NCI-H2029 treated with DMSO at 0.1 percent for 48 hours (cell line): ENCODE measurements at regions not wholly inside any gene's neighbourhood (a gene's known extent, or its start where the extent isn't known, plus 50 kb on each side); places are given as distances from the start of the nearest gene placed in this dataset.

Source experiments
- DNase-seq: peaks from one replicate; lab custom pipeline; 2025; lab: John Stamatoyannopoulos, UW

- no peak for DNase-seq
Measured at GRCh38 chr11:119547511-119547910, 124.5 kb upstream of the THY1 start.

- DNase-seq = no peak
Measured at GRCh38 chr11:119545978-119546915, 123.3 kb upstream of the THY1 start.

DNA sequence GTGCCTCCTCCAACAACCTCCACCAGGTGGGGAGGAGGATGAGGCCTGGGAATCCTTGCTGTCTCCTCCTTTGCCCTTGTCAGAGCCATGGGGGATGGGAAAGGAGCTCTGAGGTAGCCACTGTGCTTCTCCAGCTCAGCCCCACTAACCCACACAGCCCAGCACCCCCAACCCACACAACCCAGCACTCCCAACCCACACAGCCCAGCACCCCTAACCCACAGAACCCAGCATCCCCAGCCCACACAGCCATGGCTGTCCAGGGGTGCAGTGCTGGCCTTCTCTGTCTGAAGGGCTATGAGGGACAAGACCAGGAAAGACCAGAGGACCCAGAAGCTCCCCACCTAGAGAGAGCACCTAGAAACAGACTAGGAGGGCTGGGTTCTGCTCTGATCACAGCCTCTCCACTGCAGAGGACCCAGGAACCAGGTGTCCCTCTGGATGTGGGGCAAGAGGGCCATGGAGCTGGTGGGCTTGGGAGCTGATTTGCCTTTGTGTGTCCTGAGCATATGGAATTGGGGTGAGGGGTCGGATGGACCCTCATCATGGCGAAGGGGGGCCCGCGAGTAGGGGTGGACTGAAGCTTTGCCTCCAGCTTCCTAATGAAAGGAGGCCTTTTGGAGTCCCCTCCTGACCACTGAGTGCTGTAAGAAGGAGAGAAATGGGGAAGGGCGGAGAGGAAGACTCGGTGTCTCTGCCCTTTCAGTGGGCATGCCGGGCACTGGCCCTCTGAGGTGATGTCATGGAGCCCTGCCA, 117.6 kb upstream of the THY1 start:
- DNase-seq = no peak

DNA sequence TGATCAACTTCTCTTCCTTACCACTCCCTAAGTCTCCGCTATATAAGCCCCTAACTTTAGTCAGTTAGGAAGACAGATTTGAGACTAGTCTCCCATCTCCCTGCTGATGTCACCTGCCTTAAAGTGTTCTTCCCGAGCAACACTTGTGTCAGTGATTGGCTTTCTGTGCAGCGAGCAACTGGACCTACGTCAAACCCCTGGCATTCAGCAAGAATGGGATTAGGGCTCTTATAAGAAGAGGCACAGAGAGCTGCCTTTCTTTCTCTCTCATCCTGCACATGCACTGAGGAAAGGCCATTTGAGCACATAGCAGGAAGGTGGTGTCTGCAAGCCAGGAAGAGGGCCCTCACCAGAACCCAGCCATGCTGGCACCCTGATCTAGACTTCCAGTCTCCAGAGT, 116.6 kb upstream of the THY1 start:
- no peak for DNase-seq

DNA sequence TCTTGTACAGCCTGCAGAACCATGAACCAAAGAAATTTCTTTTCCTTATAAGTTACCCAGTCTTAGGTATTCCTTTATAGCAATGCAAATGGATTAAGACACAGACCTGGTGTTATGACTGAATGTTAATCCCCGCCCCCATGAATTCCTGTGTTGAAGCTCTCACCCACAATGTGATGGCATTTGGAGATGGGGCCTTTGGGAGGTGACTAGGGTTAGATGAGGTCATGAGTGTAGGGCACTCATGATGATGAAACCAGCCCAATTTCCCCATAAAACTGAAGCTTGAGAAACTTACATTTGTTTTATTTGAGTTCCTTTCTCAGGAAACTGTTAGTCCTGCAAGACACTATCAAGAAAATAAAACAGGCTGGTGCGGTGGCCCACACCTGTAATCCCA, 115.8 kb upstream of the THY1 start:
- no peak for DNase-seq

DNA sequence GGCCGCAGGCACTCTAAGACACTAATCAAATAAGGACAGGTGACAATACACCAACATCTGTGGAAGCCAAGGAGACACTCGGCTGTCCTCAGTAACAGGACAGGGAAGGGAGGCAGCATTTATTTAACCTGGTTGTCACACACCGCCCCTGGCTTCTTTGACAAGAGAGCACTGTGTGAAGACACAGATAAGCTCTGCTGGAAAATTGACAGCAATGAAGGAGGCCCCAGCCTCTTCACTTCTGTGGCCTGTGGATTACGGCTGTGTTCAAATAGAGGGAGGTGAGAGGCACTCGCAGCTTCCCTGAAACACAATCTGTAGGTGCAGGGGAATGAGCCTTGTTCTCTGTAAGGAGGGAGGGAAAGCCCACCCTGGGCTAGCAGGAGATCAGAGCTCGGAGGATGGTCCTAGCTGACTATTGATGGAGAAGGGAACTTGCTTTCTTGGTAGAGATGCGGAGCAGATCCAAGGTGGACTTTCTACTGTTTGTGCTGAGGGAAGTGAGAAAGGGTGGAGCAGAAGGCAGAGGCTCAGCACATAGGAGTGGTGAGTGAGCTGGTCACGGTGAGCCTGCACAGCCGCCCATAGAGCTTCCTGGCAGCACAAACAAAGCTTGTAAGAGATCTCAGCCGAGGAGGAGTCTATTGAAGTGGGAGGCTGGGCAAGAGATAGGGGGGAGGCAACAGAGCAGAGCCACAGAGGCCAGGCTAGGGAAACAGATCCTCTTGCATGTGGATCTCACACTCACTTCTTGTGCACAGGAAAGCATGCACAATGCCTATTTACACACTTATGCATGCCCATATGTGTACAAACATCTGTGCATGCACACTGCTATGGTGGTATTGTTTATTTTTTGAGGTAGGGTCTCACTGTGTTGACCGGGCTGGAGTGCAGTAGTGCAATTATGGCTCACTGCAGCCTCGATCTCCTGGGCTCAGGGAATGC, 114.6 kb upstream of the THY1 start:
- DNase-seq = peak; percentile 30

DNA sequence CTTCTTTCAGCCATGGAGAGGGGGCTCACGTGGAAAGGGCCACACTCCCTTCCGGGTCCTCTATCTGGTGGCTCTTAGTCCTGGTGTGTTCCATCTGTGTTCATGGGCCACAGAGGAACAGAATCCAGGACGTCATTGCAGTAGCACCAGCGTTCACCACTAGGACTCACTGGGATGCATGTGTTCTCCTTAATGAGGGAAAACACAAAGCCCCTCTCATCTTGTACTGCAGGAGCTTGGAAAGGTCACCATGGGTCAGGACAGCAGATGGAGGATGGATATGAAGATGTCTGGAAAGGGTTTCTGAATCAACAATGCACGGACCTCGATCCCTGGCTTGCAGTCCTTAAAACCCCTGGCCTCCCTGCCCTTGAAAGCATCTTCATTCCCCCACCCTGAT, 113.8 kb upstream of the THY1 start:
- no peak for DNase-seq

DNA sequence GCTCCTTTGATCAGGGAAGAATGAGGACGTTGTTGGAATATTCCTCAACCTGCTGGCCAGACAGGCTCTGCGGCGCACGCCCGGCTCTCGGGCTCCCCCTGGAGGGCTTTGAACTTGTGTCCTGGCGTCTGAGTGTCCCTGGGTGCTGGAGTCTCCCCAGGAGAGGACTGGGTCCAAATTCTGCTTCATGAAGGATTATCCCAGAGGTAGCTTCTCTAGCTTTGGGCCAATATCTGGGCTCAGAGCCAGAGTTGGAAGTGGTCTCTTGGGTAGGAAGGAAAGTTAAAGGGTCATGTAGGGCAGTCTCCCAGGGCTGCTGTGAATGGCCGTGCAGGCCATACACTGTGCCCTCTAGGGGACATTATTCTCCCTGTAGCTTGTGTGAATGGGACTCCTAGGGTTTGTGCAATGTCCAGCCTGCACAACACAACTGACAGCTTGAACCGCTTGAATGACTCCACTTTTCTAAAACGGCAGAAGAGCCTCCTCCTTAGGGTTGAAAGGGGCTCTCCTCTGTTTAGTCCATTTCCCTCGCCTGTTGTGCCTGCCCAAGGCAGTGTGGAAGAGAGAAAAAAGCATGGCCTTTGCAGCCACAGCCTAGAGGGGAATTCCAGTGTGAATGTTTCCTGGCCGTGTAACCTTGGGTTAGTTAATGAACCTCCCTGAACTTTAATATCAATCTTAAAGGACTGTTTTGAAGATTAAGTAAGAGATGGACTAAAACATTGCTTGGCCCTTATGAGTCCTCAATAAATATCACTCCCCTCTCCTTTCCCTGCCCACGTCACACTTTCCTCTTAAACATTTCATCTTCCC, 111.2 kb upstream of the THY1 start:
- peak; percentile 57 for DNase-seq

DNA sequence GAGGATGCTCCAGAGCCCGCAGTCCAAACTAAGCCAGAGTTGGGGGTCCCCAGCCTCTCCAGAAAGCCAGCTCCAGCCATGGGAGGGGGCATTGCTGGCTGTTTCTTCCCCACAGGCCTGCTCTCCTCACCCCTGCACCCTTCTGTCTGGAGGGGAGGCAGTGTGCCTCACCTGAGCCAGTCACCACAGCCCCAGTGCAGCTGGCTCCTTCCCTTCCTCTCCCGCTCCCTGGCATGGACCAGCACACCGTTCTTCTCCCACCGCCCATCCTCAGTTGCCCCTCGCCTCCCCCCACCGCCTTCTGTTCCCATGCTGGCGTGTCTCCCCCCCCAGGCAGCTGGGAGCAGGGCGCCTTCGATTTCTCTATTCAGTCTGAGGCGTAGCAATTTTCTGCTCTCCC, 110.5 kb upstream of the THY1 start:
- no peak for DNase-seq

GRCh38 chr11:119532551-119532950, 109.6 kb upstream of the THY1 start:
- no peak for DNase-seq

DNA sequence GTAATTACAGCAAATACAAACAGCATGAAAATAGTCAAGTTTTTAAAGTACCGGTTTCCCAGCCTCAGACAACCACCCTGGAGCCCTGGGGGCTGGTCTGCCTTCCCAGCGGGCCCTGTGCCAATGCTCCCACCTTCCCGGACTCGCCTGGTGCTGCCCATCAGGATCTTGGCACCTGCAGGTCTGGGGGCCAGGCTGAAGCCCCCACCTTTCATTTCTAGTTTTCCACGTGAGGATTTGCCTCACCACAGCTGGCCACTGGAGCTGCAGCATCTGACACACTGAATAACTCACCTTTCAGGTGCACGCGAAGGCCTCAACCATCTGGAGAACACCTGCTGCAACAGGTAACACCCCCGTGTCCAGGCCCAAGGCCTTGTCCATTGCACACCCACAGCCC, 108.7 kb upstream of the THY1 start:
- no peak for DNase-seq

GRCh38 chr11:119531056-119531455, 108.1 kb upstream of the THY1 start:
- no peak for DNase-seq

DNA sequence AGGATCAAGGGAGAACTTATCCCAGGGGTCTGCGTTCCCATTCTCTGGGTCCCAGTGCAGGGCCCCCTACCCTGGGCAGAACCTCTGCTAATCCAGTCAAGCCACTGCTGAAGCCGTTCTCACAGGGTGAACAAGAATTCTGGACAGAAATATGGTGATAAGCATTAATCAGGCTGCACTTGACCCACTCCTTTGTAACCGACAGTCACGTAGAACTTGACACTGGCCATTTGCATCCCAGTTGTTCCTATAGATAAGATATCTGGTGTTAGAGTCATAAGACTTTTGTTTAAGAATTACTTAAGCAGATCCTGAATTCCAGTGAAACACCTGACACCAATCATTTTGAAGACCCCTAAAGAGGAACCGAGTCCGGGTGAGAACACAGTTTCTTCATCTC, 107.5 kb upstream of the THY1 start:
- DNase-seq = no peak

GRCh38 chr11:119529936-119530335, 107.0 kb upstream of the THY1 start:
- DNase-seq = no peak

DNA sequence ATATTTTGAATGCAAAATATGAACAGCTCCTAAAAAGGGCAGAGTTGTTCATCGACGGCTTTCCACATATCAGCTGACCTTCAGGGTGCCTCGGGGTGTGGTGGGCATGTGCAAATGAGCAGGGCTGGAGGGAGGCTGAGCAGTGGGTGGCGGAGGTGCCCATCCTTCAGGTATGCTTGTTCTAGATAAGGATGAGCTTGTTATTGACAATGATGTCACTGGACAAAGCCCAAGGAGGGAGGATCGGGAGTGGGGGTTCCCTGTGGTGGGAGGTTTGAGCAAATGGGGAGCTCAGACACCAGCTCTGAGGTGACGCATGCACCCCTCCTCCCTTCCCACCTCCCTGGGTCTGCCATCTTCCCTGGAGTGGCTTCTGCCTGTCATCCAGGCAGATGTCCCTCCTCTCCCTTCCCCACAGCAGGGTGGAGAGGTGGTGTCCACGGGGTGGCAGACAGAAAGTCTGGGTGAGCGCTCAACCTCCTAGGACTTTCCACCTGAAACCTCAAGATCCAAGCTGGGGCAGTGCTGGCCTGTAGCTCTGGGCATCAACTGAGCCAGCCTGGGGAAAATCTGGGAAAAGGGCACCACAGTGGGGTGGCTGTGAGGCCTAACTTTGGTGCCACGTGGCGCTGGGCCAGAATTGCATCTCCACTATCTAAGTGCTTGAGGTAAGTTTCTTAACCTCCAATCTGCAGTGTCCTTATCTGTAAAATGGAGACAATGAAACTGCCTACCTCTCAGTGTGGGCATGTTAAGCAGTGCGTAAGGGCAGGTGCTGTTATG, 106.3 kb upstream of the THY1 start:
- DNase-seq = no peak

DNA sequence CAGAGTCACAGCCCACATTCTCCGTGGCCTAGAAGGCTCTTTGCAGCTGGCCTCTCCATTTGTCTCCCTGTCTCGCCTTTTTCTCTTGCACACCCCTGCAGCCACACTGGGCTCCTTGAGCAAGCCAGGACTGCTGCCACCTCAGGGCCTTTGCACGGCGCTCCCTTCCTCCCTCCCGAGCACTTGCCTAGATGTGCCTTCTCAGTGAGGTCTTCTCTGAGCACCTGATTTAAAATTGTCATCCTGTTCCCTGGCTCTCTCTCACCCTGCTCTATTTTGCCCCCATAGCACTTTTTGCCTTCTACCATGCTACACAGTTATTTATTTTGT, 102.9 kb upstream of the THY1 start:
- no peak for DNase-seq

GRCh38 chr11:119525180-119525866, 102.4 kb upstream of the THY1 start:
- DNase-seq = no peak

DNA sequence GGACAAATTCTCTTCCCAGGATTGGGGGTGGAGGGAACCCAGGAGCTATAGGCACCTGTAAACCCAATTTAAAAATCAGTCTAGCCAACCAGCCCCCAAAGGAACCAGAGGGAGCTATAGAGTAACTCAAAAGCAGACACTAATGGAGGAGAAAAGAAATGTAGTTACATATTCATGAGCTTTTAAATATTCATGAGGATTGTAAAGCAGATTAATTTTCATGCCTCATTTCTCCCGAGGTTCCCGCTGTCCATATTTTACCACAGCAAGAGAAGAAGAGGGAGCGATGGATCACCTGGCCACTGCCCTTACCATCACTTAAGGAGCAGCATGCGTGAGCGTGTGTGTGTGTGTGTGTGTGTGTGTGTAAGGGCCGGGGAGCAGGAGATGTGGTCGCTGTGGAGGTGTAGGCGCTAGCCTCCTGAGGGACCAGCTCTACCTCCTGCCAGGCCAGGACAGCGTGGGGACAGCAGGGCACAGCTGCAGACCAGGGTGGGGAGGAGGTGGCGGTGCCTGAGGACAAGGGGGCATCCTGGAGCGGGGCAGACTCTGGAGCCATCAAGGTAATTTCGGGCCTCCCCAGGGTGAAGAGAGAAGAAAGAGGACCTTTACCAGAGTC, 100.7 kb upstream of the THY1 start:
- DNase-seq = no peak

- no peak for DNase-seq
Measured at GRCh38 chr11:119522609-119523008, 99.6 kb upstream of the THY1 start.

- no peak for DNase-seq
Measured at GRCh38 chr11:119521551-119521950, 98.6 kb upstream of the THY1 start.
